ENCODE measurements at regions not wholly inside any gene's neighbourhood (a gene's known extent, or its start where the extent isn't known, plus 50 kb on each side); places are given as distances from the start of the nearest gene placed in this dataset.
"Not testable (repeated sequence)": the region's sequence is repeated elsewhere in the genome, so short reads cannot be mapped to it uniquely, and the experiment has no call there.

GRCh38 chr18:40168026-40168425, 1787.0 kb upstream of the PIK3C3 start:
- no peak for DNase-seq

DNA sequence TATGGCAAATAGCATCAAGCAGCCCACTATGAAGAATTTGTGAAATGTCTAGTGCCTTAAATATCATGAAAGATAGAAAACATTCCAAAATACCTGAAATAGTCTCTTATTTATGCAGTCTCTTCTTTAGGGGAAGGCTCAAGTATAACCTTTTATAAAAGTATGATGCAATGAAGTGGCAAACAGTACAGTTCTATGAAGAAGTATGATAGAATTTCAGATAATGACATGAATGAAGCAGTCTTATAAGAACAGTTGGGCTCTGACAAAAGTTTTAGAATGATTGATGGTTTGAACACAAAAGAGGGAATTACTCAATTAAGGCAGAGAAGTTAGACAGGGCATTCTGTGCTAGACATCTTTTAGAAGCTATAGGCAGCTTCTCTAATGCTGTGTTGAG, 1791.8 kb upstream of the PIK3C3 start:
- no peak for DNase-seq

- no peak for DNase-seq
These were observed 1794.7 kb upstream of the PIK3C3 start for GRCh38 chr18:40160361-40160760.

DNA sequence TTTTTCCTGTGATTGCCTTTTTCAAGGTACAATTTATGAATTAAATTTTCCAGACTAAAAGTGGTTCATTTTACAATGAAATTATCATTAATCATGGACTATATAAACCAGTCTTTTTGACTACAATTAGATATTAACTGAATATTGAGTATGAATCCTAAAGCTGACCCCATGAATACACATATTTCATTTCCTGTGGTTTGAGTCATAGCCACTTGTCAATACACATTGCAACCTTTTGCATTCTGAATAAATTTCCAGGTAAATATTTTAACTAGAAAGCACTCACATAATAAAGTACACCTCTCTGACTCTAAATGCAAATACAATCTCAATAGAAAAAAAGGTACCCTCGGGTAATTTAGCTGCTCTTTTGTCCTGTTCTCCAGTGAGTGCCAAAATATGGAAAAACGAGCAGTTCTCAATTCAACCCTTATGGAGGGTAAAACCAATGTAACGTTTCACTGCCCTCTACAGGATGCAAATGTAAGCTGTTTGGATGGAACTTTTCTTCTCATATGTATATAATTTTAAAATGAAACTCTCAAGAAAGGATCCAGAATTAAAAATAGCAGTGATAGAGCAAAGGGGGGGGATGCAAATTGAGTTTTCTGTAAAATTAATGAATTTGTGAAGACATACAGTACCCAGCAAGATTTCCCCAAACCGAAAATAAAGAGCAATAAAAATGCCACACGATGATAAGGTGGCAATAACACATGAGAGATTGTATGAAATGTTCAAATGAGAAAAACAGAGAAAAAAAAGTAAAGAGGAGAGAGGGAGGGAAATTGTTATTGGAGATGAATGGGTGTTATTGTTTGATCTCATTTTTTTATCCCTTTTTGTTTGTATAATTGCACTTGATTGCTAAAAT, 1795.7 kb upstream of the PIK3C3 start:
- peak; percentile 1 for DNase-seq

- no peak for DNase-seq
These were observed 1797.9 kb upstream of the PIK3C3 start for GRCh38 chr18:40157120-40157519.

GRCh38 chr18:40152859-40153258, 1802.2 kb upstream of the PIK3C3 start:
- DNase-seq = no peak

- DNase-seq = no peak
These were observed 1806.1 kb upstream of the PIK3C3 start for GRCh38 chr18:40148960-40149359.

DNA sequence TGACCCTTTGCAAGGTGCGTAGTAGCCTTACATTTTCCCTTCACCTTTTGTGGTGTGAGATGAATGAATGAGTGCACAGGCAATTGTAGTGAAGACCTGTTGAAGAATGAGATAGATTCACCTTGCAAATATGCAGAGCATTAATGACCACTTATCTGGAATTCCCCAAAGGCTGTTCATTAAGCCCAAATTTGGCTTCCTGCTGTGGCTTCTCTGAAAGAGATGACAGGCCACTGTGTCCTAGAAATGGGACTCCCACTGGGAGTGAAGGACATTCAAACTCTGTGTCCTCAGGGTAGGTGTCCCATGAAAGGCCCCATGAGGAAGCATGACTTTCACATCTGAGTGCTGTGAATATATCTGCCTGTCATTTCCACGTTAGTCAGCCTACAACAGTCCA, 1821.8 kb upstream of the PIK3C3 start:
- no peak for DNase-seq

- not testable (repeated sequence) for DNase-seq
These were observed 1822.6 kb upstream of the PIK3C3 start for GRCh38 chr18:40132438-40132837.

DNA sequence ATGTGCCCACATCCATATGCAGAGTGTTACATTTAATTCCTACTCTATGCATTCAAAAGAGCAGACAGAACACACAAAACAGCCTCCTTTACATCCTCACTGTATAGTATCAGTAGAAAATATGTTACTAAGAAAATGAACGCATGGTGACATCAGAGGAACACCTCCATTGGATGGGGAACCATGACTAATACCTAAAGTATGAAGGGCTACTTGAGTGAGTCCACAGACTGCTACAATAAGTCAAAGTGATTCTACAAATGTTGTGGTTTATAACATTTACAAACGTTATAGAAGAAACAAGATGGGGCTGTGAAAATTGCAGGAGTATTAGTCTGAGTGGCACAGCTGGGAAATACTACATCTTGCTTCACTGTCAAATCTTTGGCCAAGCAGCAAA, 1830.9 kb upstream of the PIK3C3 start:
- no peak for DNase-seq

GRCh38 chr18:40120796-40121391, 1834.1 kb upstream of the PIK3C3 start:
- no peak for DNase-seq

DNA sequence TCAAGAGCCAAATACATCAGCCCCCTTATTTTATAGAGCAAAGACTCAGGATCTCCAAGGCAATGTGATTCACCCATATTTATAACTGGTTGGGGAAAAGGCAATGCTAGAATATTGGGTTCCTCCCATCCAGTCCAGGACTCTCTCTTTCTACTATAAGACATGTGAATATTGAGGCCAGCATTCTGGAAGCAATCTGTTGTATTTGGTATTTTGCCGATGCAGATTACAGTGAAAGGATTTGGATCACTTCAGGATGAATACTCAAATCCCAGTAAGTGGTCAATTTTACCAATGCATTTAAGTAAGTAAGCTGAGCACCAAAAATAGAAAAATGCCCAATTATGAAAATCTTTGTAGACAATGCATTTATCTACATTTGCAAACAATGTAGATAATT, 1834.7 kb upstream of the PIK3C3 start:
- DNase-seq = no peak

DNA sequence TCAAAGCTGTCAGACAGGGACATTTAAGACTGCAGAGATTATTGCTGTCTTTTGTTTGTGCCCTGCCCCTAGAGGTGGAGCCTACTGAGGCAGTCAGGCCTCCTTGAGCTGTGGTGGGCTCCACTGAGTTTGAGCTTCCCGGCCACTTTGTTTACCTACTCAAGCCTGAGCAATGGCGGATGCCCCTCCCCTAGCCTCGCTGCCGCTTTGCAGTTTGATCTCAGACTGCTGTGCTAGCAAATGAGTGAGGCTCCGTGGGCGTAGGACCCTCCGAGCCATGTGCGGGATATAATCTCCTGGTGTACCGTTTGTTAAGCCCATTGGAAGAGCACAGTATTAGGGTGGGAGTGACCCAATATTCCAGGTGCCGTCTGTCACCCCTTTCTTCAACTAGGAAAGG, 1835.5 kb upstream of the PIK3C3 start:
- DNase-seq = not testable (repeated sequence)

DNA sequence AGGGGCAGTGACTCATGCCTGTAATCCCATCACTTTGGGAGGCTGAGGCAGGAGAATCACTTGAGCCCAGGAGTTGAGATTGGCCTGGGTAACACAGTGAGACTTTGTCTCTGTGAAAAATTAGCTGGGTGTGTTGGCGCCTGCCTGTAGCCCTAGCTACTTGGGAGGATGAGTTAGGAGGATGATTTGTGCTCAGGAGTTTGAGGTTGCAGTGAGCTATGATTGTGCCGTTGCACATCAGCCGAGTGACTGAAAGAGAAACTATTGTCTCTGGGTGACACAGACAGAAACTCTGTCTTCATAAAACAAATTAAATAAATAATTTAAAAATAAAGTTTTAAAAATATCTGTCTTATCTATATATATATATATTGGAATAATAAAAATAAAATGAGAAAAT, 1844.6 kb upstream of the PIK3C3 start:
- no peak for DNase-seq

DNA sequence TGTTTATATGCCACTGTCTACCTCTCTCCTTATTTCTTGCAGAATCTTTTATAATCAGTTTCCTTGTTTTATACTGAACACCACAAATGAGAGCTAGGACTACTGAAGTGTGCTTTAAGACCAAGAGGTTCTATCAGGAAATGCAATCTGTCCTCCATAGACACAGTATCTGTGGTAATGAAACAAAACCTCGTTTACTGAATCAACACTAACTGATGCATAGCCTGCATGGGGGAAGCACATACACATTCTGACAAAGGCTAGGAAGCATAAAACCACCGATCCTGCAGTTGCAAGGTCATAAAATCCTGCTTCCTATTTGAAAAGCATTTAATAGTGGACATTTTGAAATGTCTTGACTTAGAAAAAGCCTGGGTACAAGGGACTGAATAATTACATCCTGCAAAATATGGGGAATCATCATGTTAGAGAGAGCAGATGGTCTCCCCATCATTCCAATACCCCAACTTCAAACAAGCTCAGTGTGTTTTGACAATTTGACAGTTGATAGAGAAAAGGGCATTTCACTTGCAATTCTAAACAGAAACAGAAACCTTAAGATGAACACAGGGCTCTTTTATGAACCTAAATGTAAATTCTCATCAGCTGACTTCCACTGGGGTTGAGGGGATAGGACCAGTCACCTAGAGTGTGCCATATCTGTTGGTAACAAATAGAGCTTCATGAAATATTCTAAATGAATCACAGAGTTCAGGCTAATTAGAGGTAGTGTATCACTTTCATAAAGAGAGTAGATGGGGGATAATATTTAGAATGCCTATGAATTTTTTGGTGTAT, 1845.6 kb upstream of the PIK3C3 start:
- no peak for DNase-seq

GRCh38 chr18:40108596-40108995, 1846.4 kb upstream of the PIK3C3 start:
- DNase-seq = no peak

GRCh38 chr18:40102903-40103302, 1852.1 kb upstream of the PIK3C3 start:
- DNase-seq = no peak

- DNase-seq = no peak
These were observed 1855.4 kb upstream of the PIK3C3 start for GRCh38 chr18:40099641-40100040.

DNA sequence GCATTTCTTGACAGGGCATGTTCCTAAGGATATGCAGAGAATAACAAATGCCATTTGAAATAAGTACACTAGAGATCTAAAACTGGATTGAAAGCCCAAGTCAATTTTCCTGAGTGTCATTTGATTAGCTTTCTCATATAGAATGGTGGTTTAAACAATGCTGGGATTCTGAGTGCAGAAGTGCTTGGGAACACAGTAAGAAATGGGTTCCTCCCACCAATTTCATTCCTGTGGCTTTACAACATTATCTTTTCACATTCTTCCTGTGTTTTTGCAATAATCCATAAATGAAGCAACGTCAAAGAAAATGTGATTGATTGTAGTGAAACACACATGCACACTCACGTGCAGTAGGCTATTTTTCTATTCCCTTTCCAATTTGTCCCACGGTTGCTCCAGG, 1858.4 kb upstream of the PIK3C3 start:
- DNase-seq = no peak

DNA sequence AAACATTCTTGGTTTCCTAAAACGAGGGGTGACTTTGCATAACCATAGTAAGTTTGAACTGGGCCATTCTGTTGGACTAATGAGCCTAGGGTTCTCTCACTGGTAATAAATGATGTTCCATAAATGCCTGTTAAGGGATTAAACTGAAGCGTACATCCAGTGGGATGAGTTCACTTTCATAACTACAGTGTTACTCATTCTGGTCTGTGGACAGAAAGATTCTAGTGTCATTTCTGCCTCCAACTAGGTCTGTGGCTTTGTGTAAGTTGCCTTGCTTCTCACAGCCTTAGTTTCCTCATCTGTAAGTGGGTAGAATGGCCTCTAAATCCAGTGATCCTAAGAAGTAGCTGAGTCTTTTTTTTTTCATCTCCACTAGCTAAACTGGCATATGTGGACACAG, 1860.6 kb upstream of the PIK3C3 start:
- DNase-seq = no peak

DNA sequence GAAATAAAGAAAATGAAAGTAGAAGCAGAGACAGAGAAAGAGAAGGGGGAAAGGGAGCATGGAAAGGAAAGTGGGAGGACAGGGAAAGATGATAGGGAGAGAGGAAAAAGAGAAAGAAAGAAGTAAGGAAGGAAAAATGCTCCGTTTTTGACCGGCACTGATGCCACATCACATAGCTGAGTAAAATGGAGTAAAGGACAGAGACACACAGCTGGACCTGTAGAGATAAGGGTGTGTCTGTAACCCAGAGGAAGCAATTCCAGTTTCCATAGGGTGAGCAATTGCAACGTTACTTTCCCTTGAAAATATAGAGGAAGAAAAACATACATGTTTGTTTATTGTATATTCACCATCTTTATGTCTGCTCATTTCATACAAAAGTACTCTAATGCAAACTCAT, 1866.9 kb upstream of the PIK3C3 start:
- DNase-seq = peak; percentile 1

DNA sequence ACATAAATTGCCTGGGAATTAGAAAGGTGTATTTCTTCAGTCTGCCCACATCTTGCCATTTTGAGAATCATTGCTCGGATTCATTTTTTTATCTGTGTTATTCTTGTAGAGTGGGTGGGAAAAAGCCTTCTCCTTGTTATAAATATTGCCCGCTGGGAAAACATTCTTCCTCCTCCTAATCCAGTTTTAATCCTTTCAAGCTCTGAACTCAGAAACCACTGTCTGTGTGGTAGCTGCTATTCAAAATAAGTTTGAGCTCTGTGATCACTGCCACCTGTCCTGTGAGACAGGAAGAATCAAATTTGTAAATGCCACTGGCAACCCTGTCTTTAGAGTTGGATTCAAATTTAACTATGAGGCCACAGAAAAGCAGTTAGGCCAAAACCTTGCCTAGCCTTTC, 1875.2 kb upstream of the PIK3C3 start:
- no peak for DNase-seq

- no peak for DNase-seq
These were observed 1879.4 kb upstream of the PIK3C3 start for GRCh38 chr18:40075616-40076015.

DNA sequence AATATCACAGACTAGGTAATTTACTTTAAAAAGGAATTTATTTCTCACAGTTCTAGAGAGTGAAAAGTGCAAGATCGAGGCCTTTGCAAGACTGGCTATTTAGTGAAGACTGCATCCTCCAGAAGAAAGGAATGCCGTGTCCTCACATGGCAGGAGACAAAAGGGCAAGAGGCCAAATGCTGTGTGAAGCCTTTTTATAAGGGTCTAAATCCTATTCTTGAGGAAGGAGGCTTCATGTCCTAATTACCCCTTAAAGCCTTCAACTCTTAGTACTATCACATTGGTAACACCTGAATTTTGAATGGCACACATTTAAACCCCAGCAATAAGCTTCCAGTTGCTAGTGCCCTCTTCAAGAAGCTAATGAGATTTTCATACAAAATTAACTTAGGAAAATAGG, 1882.3 kb upstream of the PIK3C3 start:
- no peak for DNase-seq
